ENCODE measurements at regions not wholly inside any gene's neighbourhood (a gene's known extent, or its start where the extent isn't known, plus 50 kb on each side); places are given as distances from the start of the nearest gene placed in this dataset.

- DNase-seq (ENCODE audit: low spot score): no peak
These were observed 256.2 kb downstream of the AASDHPPT start for GRCh38 chr11:106333678-106334077.

GRCh38 chr11:106344394-106344793 is 266.9 kb downstream of the AASDHPPT start:
- DNase-seq (ENCODE audit: low spot score): no peak

GRCh38 chr11:106344966-106345365 is 267.5 kb downstream of the AASDHPPT start:
- no peak for DNase-seq (ENCODE audit: low spot score)

GRCh38 chr11:106353031-106353430 is 275.6 kb downstream of the AASDHPPT start:
- DNase-seq (ENCODE audit: low spot score): no peak

- no peak for DNase-seq (ENCODE audit: low spot score)
These were observed 291.8 kb downstream of the AASDHPPT start for GRCh38 chr11:106369224-106369623.

GRCh38 chr11:106378513-106379179 is 301.2 kb downstream of the AASDHPPT start:
- no peak for DNase-seq (ENCODE audit: low spot score)

GRCh38 chr11:106379265-106379664 is 301.8 kb downstream of the AASDHPPT start:
- no peak for DNase-seq (ENCODE audit: low spot score)

GRCh38 chr11:106379712-106380111 is 302.2 kb downstream of the AASDHPPT start:
- DNase-seq (ENCODE audit: low spot score): no peak

GRCh38 chr11:106381895-106382294 is 304.4 kb downstream of the AASDHPPT start:
- no peak for DNase-seq (ENCODE audit: low spot score)

GRCh38 chr11:106384429-106384828 is 307.0 kb downstream of the AASDHPPT start:
- DNase-seq (ENCODE audit: low spot score): no peak

GRCh38 chr11:106386519-106386918 is 309.1 kb downstream of the AASDHPPT start:
- DNase-seq (ENCODE audit: low spot score): no peak

- DNase-seq (ENCODE audit: low spot score): no peak
These were observed 311.6 kb downstream of the AASDHPPT start for GRCh38 chr11:106389101-106389500.

GRCh38 chr11:106390078-106390477 is 312.6 kb downstream of the AASDHPPT start:
- DNase-seq (ENCODE audit: low spot score): no peak

- no peak for DNase-seq (ENCODE audit: low spot score)
These were observed 314.4 kb downstream of the AASDHPPT start for GRCh38 chr11:106391771-106392420.

- peak; percentile 16 for DNase-seq (ENCODE audit: low spot score)
These were observed 318.4 kb downstream of the AASDHPPT start for GRCh38 chr11:106395716-106396349.

- DNase-seq (ENCODE audit: low spot score): no peak
These were observed 320.5 kb downstream of the AASDHPPT start for GRCh38 chr11:106397787-106398501.

- DNase-seq (ENCODE audit: low spot score): no peak
These were observed 321.1 kb downstream of the AASDHPPT start for GRCh38 chr11:106398502-106399075.

GRCh38 chr11:106399076-106399511 is 321.6 kb downstream of the AASDHPPT start:
- no peak for DNase-seq (ENCODE audit: low spot score)

GRCh38 chr11:106399624-106400023 is 322.2 kb downstream of the AASDHPPT start:
- DNase-seq (ENCODE audit: low spot score): no peak

- DNase-seq (ENCODE audit: low spot score): no peak
These were observed 323.6 kb downstream of the AASDHPPT start for GRCh38 chr11:106400949-106401570.

- DNase-seq (ENCODE audit: low spot score): no peak
These were observed 326.3 kb downstream of the AASDHPPT start for GRCh38 chr11:106403751-106404150.

GRCh38 chr11:106409222-106409621 is 331.8 kb downstream of the AASDHPPT start:
- no peak for DNase-seq (ENCODE audit: low spot score)

Data from SW480 (cell line).